ENCODE measurements at regions not wholly inside any gene's neighbourhood (a gene's known extent, or its start where the extent isn't known, plus 50 kb on each side); places are given as distances from the start of the nearest gene placed in this dataset.

DNA sequence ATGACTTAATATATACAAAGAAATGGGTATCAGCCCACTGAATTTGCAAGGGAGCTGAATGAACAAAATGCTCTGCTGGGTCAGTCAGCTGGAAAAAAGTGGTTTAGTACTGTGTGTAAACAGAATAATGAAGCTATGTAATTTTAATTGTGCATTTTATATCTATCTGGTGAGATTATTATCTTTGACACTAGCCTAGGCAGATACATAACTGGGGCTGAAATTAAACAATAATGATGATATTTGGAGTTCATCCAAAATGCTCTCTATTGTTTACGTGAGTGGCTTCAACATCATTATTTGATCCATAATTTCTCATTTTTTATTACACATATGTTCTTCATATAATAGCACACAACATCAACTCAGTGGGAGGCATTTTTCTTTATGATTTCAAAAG lies 208.5 kb upstream of the SNX7 start:
- no peak for DNase-seq (ENCODE audit: extremely low read depth, low read depth)
- TF ChIP-seq, protein P1, sequence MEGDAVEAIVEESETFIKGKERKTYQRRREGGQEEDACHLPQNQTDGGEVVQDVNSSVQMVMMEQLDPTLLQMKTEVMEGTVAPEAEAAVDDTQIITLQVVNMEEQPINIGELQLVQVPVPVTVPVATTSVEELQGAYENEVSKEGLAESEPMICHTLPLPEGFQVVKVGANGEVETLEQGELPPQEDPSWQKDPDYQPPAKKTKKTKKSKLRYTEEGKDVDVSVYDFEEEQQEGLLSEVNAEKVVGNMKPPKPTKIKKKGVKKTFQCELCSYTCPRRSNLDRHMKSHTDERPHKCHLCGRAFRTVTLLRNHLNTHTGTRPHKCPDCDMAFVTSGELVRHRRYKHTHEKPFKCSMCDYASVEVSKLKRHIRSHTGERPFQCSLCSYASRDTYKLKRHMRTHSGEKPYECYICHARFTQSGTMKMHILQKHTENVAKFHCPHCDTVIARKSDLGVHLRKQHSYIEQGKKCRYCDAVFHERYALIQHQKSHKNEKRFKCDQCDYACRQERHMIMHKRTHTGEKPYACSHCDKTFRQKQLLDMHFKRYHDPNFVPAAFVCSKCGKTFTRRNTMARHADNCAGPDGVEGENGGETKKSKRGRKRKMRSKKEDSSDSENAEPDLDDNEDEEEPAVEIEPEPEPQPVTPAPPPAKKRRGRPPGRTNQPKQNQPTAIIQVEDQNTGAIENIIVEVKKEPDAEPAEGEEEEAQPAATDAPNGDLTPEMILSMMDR (IDR thresholded peaks at IDR 0.05; ENCODE audit: low read depth, low read length), result no peak

DNA sequence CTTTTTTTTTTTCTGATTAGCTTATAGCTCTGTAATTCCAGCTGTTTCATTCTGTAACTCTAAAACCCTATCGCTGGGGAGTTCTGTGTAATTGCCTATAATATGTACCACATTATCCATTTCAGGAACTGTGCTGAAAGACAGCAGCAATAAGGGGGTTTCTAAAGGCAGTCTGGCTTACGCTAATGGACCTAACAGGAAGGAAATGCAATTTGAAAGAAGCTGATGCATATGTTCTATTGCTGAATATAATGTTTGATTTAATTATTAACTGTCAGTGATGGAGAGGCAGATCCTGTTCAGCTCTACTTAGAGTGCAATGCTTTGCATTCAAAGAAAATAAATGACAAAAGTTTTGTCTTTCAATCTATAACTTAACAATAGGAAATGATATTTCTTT lies 209.4 kb upstream of the SNX7 start:
- DNase-seq (ENCODE audit: extremely low read depth, low read depth), result no peak
- TF ChIP-seq, protein P1 (IDR thresholded peaks at IDR 0.05; ENCODE audit: low read depth, low read length), result no peak

DNA sequence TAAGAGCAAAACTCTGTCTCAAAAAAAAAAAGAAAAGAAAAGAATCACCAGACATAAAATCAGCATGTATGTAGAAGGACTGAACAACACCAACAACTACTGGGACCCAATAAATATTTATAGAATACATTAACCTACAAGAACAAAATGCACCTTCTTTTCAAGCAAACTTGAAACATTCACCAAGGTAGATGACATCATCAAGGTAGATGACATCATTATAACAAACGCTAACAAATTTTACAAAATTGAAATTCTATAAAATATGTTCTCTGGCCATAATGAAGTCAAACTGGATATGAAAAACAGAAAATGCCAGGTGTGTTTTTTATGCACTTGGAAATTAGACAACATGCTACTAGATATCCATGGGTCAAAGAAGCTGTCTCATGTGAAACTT lies 220.2 kb upstream of the SNX7 start:
- TF ChIP-seq, protein P1 (IDR thresholded peaks at IDR 0.05; ENCODE audit: low read depth, low read length), result no peak
- DNase-seq (ENCODE audit: extremely low read depth, low read depth), result no peak

DNA sequence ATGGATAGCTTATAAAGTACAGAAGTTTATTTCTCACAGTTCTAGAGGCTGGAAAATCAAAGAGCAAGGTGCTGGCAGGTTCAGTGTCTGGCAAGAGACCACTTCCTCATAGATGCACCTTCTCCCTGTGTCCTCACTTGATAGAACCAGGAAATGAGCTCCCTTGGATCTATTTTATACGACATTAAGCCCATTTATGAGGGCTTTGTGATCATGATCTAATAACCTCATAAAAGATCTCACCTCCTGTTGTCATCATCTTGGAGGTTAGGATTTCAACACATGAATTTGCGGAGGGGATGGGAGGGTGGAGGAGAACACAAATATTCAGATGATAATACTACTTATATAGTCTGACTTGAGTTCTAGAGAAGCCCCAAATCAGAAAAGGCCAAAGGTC lies 222.1 kb upstream of the SNX7 start:
- DNase-seq (ENCODE audit: extremely low read depth, low read depth), result no peak
- TF ChIP-seq, protein P1 (IDR thresholded peaks at IDR 0.05; ENCODE audit: low read depth, low read length), result no peak

DNA sequence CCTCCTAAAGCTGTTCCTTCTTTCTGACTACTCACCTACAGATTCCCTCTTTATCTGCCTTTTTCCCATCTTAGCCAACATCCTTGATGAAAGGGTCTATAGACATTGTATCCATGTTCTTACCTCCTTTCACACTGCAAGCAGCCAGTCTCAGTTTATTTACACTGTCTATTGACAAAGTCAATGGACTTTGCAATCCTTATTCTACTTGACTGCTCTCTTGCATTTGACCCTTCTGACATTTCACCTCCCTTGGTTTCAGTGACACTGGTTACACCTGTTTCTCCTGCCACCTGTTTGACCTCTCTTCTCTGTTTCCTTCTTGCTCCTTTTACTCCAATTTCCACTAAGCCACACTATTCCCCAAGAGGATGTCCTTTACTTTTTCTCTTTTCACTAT lies 224.0 kb upstream of the SNX7 start:
- TF ChIP-seq, protein P1 (IDR thresholded peaks at IDR 0.05; ENCODE audit: low read depth, low read length), result no peak
- DNase-seq (ENCODE audit: extremely low read depth, low read depth), result no peak

DNA sequence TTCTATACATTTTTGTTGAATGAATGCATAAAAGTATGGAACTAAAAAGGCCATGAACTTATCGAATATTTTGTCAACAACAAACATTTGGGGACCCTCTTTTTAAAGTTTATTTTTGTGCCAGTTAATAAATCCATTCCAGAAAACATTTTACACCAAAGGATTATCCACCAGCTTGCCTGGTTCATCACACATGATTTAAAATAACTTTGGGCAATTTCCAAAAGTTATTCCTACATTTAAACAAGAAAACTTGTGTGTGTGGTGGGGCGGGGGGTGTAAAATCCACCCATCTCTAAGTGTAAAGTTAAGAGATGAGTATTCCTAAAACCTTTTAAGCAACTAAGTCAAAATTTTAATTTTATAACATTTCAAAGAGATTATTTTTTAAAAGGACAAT lies 224.5 kb upstream of the SNX7 start:
- TF ChIP-seq, protein P1 (IDR thresholded peaks at IDR 0.05; ENCODE audit: low read depth, low read length), result no peak
- DNase-seq (ENCODE audit: extremely low read depth, low read depth), result no peak

DNA sequence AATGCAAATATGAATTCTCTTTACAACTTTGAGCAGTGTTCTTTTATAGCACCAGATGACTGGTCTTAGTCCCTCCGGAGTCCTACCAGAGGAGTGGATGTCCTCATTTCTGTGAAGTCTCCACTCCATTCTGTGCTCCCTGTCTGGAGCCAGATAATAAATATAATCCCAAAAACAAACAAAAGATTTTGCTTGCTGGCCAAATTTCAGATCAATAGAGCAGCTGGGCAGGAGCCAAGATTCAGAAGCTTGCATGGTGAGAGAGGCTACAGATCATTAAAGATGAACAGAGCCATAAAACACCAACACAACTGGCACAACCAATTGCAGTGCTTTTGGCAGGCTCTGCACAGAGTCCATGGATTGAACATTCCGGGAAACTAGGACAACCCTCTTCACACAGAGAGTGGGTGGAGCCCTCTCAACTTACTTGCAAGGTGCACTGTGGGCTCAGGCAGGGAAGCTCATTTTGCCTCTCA lies 231.5 kb upstream of the SNX7 start:
- TF ChIP-seq, protein P1 (IDR thresholded peaks at IDR 0.05; ENCODE audit: low read depth, low read length), result no peak
- no peak for DNase-seq (ENCODE audit: extremely low read depth, low read depth)
